OCI-LY7 (cell line): ENCODE measurements at regions not wholly inside any gene's neighbourhood (a gene's known extent, or its start where the extent isn't known, plus 50 kb on each side); places are given as distances from the start of the nearest gene placed in this dataset.
"Not testable (repeated sequence)": the region's sequence is repeated elsewhere in the genome, so short reads cannot be mapped to it uniquely, and the experiment has no call there.

Experiments
- CTCF ChIP-seq: fragments of 200-600 bp; sonication (generic); conservative IDR thresholded peaks from 2 replicates; pipeline ENCODE4 v1.5.1; 2014; ENCODE audit warnings: mild to moderate bottlenecking, antibody characterized with exemption, low read length, moderate library complexity, mixed read lengths
- EZH2phosphoT487 ChIP-seq: fragments of 200-600 bp; sonication (generic); IDR thresholded peaks from 2 replicates; pipeline ENCODE4 v1.6.1; 2018; ENCODE audit warnings: low read depth, borderline replicate concordance, mild to moderate bottlenecking, mixed run types, antibody characterized with exemption, low read length, moderate library complexity, mixed read lengths

- not testable (repeated sequence) for TF ChIP-seq CTCF, EZH2phosphoT487
These were observed 2857.8 kb downstream of the RPIA start for GRCh38 chr2:91549316-91549715.
